ENCODE measurements at regions not wholly inside any gene's neighbourhood (a gene's known extent, or its start where the extent isn't known, plus 50 kb on each side); places are given as distances from the start of the nearest gene placed in this dataset.

DNA sequence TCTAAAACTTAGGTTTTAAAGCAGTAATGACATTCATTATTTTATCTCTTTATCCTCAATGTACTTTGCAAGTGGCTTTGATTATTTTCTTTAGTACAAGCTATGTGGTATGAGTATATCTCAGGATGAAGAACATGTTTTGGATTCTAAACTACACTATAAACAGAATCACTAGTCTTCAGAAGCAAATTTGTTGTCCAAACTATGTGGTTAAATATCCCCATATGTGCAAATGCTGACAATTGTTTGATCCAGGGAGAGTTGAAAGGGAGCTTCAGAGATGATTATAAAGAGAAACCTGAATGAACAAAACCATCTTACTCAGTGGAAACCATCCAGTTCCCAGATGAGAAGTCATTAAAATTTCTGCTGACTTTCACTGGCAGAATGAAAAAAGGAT lies 179.3 kb downstream of the MDFIC start:
- Histone ChIP-seq H3K36me3 (ENCODE audit: control insufficient read depth in 2 of 2, insufficient read depth in 1 of 2, low read length in 2 of 2) (no peaks in the 10 kb centered on the region), H3K4me1 (ENCODE audit: control insufficient read depth, insufficient read depth, low read length) (no peaks in the 10 kb centered on the region), H3K4me3 (ENCODE audit: low read depth, low read length) (no peak overlapping the region), H3K9me3 (ENCODE audit: control insufficient read depth, insufficient read depth, low read depth, low read length) (no peaks in the 10 kb centered on the region), H3K27ac (ENCODE audit: extremely low read depth, low read depth, low read length) (no peak overlapping the region)
- ChIA-PET CTCF (interaction anchor here (0.6 to 1.6 kb wide), 3 partner anchors 10 to 21 kb away, joined by 3 to 5 read pairs (median 3); no protein-coding TSS in a partner anchor), POLR2A (no interaction called here)
- TF ChIP-seq ZNF558 (tag by site-specific recombination; IDR thresholded peaks at IDR 0.05) (no peak), KLF9 (tag by site-specific recombination; IDR thresholded peaks at IDR 0.05; ENCODE audit: low read depth) (no peak), ZNF24 (tag by site-specific recombination; IDR thresholded peaks at IDR 0.05) (no peak), ZNF621 (tag by site-specific recombination; IDR thresholded peaks at IDR 0.05) (no peak), ZNF19 (tag by site-specific recombination; IDR thresholded peaks at IDR 0.05; ENCODE audit: low read depth) (no peak), ZNF114 (tag by site-specific recombination; IDR thresholded peaks at IDR 0.05) (no peak), ZNF843 (tag by site-specific recombination; IDR thresholded peaks at IDR 0.05) (no peak), ZSCAN30 (tag by site-specific recombination; IDR thresholded peaks at IDR 0.05) (no peak), ZNF211 (tag by site-specific recombination; IDR thresholded peaks at IDR 0.05; ENCODE audit: low read depth) (no peak), OSR2 (tag by site-specific recombination; IDR thresholded peaks at IDR 0.05) (no peak)
- TF ChIP-seq, protein P1, sequence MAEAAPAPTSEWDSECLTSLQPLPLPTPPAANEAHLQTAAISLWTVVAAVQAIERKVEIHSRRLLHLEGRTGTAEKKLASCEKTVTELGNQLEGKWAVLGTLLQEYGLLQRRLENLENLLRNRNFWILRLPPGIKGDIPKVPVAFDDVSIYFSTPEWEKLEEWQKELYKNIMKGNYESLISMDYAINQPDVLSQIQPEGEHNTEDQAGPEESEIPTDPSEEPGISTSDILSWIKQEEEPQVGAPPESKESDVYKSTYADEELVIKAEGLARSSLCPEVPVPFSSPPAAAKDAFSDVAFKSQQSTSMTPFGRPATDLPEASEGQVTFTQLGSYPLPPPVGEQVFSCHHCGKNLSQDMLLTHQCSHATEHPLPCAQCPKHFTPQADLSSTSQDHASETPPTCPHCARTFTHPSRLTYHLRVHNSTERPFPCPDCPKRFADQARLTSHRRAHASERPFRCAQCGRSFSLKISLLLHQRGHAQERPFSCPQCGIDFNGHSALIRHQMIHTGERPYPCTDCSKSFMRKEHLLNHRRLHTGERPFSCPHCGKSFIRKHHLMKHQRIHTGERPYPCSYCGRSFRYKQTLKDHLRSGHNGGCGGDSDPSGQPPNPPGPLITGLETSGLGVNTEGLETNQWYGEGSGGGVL (tag by site-specific recombination; IDR thresholded peaks at IDR 0.05), result no peak
- TF ChIP-seq, protein P2, sequence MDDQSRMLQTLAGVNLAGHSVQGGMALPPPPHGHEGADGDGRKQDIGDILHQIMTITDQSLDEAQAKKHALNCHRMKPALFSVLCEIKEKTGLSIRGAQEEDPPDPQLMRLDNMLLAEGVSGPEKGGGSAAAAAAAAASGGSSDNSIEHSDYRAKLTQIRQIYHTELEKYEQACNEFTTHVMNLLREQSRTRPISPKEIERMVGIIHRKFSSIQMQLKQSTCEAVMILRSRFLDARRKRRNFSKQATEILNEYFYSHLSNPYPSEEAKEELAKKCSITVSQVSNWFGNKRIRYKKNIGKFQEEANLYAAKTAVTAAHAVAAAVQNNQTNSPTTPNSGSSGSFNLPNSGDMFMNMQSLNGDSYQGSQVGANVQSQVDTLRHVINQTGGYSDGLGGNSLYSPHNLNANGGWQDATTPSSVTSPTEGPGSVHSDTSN (CRISPR knock-in tag; IDR thresholded peaks at IDR 0.05), result no peak
- TF ChIP-seq, protein P3, sequence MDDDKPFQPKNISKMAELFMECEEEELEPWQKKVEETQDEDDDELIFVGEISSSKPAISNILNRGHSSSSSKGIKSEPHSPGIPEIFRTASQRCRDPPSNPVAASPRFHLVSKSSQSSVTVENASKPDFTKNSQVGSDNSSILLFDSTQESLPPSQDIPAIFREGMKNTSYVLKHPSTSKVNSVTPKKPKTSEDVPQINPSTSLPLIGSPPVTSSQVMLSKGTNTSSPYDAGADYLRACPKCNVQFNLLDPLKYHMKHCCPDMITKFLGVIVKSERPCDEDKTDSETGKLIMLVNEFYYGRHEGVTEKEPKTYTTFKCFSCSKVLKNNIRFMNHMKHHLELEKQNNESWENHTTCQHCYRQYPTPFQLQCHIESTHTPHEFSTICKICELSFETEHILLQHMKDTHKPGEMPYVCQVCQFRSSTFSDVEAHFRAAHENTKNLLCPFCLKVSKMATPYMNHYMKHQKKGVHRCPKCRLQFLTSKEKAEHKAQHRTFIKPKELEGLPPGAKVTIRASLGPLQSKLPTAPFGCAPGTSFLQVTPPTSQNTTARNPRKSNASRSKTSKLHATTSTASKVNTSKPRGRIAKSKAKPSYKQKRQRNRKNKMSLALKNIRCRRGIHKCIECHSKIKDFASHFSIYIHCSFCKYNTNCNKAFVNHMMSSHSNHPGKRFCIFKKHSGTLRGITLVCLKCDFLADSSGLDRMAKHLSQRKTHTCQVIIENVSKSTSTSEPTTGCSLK (tag by site-specific recombination; IDR thresholded peaks at IDR 0.05), result no peak
- TF ChIP-seq, protein P4, sequence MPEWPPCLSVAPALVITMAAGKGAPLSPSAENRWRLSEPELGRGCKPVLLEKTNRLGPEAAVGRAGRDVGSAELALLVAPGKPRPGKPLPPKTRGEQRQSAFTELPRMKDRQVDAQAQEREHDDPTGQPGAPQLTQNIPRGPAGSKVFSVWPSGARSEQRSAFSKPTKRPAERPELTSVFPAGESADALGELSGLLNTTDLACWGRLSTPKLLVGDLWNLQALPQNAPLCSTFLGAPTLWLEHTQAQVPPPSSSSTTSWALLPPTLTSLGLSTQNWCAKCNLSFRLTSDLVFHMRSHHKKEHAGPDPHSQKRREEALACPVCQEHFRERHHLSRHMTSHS (tag by site-specific recombination; IDR thresholded peaks at IDR 0.05), result no peak
- TF ChIP-seq, protein P5, sequence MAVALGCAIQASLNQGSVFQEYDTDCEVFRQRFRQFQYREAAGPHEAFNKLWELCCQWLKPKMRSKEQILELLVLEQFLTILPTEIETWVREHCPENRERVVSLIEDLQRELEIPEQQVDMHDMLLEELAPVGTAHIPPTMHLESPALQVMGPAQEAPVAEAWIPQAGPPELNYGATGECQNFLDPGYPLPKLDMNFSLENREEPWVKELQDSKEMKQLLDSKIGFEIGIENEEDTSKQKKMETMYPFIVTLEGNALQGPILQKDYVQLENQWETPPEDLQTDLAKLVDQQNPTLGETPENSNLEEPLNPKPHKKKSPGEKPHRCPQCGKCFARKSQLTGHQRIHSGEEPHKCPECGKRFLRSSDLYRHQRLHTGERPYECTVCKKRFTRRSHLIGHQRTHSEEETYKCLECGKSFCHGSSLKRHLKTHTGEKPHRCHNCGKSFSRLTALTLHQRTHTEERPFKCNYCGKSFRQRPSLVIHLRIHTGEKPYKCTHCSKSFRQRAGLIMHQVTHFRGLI (tag by site-specific recombination; IDR thresholded peaks at IDR 0.05), result no peak

DNA sequence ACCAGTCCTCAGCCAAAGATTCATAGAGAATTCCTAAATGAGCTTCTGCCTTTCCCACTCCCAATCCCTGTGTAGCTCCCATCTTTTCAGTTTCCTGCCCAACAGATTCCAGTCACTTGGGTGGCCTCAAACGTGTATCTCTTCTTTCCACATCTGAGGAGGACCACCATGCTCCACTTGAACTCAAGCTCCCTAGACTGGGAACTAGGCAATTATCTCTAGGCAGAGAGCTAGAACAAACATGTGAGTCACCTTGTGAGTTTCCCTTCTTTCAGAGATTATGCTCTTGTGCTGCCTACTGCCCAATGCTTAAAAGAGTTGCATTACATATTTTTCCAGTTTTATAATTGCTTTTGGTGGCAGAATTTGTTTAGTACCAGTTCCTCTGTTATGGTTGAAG lies 178.0 kb downstream of the MDFIC start:
- H3K36me3 ChIP-seq (ENCODE audit: control insufficient read depth in 2 of 2, insufficient read depth in 1 of 2, low read length in 2 of 2), result no peaks in the 10 kb centered on the region
- POLR2A ChIA-PET, result interaction anchor here (1.2 kb wide), 1 partner anchor 13 kb away, joined by 3 read pairs; no protein-coding TSS in a partner anchor
- H3K4me1 ChIP-seq (ENCODE audit: control insufficient read depth, insufficient read depth, low read length), result no peaks in the 10 kb centered on the region
- no peaks in the 10 kb centered on the region for H3K9me3 ChIP-seq (ENCODE audit: control insufficient read depth, insufficient read depth, low read depth, low read length)
- 0 out of 2 replicates have a peak, but pooled peaks have one; percentile 20 for TF ChIP-seq ZNF549 (tag by site-specific recombination; IDR thresholded peaks at IDR 0.05)
- TF ChIP-seq HOXD13 (CRISPR knock-in tag; IDR thresholded peaks at IDR 0.05; ENCODE audit: borderline replicate concordance), result no peak
- TF ChIP-seq ZNF248 (tag by site-specific recombination; IDR thresholded peaks at IDR 0.05), result no peak
- no peak for TF ChIP-seq ZNF747 (tag by site-specific recombination; IDR thresholded peaks at IDR 0.05)
- no peak for TF ChIP-seq ZNF184 (tag by site-specific recombination; IDR thresholded peaks at IDR 0.05)
- TF ChIP-seq ZFP41 (tag by site-specific recombination; IDR thresholded peaks at IDR 0.05; ENCODE audit: borderline replicate concordance), result no peak
- TF ChIP-seq ZFP3 (tag by site-specific recombination; IDR thresholded peaks at IDR 0.05; ENCODE audit: low read depth), result no peak
- H3K27ac ChIP-seq (ENCODE audit: extremely low read depth, low read depth, low read length), result no peak overlapping the region
- H3K4me3 ChIP-seq (ENCODE audit: low read depth, low read length), result no peak overlapping the region
- CTCF ChIA-PET, result interaction anchor here (0.5 to 1.5 kb wide), 4 partner anchors 11 to 1074 kb away, joined by 3 to 6 read pairs (median 5); no protein-coding TSS in a partner anchor
